ENCODE measurements at regions not wholly inside any gene's neighbourhood (a gene's known extent, or its start where the extent isn't known, plus 50 kb on each side); places are given as distances from the start of the nearest gene placed in this dataset.

GRCh38 chr1:29624320-29625083 is 388.2 kb downstream of the PTPRU start:
- TF ChIP-seq TAF1 (IDR thresholded peaks at IDR 0.05; ENCODE audit: low read depth, low read length) (no peak), POLR2A (IDR thresholded peaks at IDR 0.05; ENCODE audit: low read depth, low read length) (no peak), POLR2AphosphoS5 (IDR thresholded peaks at IDR 0.05; ENCODE audit: low read depth, low read length) (no peak), SPI1 (IDR thresholded peaks at IDR 0.05; ENCODE audit: low read depth, low read length) (no peak), PAX5 (IDR thresholded peaks at IDR 0.05; ENCODE audit: insufficient read depth, low read length, severe bottlenecking) (no peak)
